H9 (cell line): ENCODE measurements at regions not wholly inside any gene's neighbourhood (a gene's known extent, or its start where the extent isn't known, plus 50 kb on each side); places are given as distances from the start of the nearest gene placed in this dataset.

Experiments used
- DNase-seq: peaks from one replicate; pipeline ENCODE4 v3.0.0-alpha.2; 2017
- H2AFZ ChIP-seq: one replicate; pipeline ENCODE4 v1.6.1; 2013; ENCODE audit warnings: mild to moderate bottlenecking, low read length, control low read depth, moderate library complexity
- H2AK5ac ChIP-seq: 2 replicates; pipeline ENCODE4 v1.6.1; 2013; ENCODE audit warnings: low read length, control low read depth, mixed read lengths; ENCODE audit not compliant: insufficient read length
- H2BK120ac ChIP-seq: one replicate; pipeline ENCODE4 v1.6.1; 2013; ENCODE audit warnings: low read depth, mild to moderate bottlenecking, low read length, control low read depth, inconsistent platforms; ENCODE audit not compliant: poor library complexity, severe bottlenecking
- H2BK12ac ChIP-seq: 2 replicates; pipeline ENCODE4 v1.6.1; 2013; ENCODE audit warnings: low read length, control low read depth, mixed read lengths, low read depth; ENCODE audit not compliant: insufficient read length
- H2BK15ac ChIP-seq: 2 replicates; pipeline ENCODE4 v1.6.1; 2013; ENCODE audit warnings: low read depth, low read length, control low read depth
- H2BK20ac ChIP-seq: one replicate; pipeline ENCODE4 v1.6.1; 2013; ENCODE audit warnings: low read depth, mild to moderate bottlenecking, low read length, control low read depth, inconsistent platforms; ENCODE audit not compliant: poor library complexity, severe bottlenecking
- H2BK5ac ChIP-seq: 2 replicates; pipeline ENCODE4 v1.6.1; 2013; ENCODE audit warnings: low read length, control low read depth, mixed read lengths; ENCODE audit not compliant: insufficient read length
- H3K14ac ChIP-seq: 2 replicates; pipeline ENCODE4 v1.6.1; 2013; ENCODE audit warnings: low read length, control low read depth; ENCODE audit not compliant: insufficient read depth
- H3K18ac ChIP-seq: 2 replicates; pipeline ENCODE4 v1.6.1; 2013; ENCODE audit warnings: low read depth, mild to moderate bottlenecking, mixed read lengths, low read length, control low read depth; ENCODE audit not compliant: insufficient read length
- H3K23ac ChIP-seq: 2 replicates; pipeline ENCODE4 v1.6.1; 2013; ENCODE audit warnings: low read length, control low read depth, mixed read lengths, low read depth; ENCODE audit not compliant: insufficient read length
- H3K23me2 ChIP-seq: 2 replicates; pipeline ENCODE4 v1.6.1; 2013; ENCODE audit warnings: low read depth, mild to moderate bottlenecking, mixed read lengths, low read length, control low read depth; ENCODE audit not compliant: insufficient read length, poor library complexity, severe bottlenecking
- H3K27ac ChIP-seq: 2 replicates; pipeline ENCODE4 v1.5.1; 2013; ENCODE audit warnings: low read length, control low read depth, mixed read lengths, low read depth; ENCODE audit not compliant: insufficient read length
- H3K27me3 ChIP-seq: 2 replicates; pipeline ENCODE4 v1.6.1; 2013; ENCODE audit warnings: low read length, control low read depth, inconsistent platforms; ENCODE audit not compliant: insufficient read depth
- H3K4ac ChIP-seq: 2 replicates; pipeline ENCODE4 v1.6.1; 2013; ENCODE audit warnings: low read depth, mild to moderate bottlenecking, control low read depth, inconsistent platforms, low read length, moderate library complexity
- H3K4me1 ChIP-seq: 2 replicates; pipeline ENCODE4 v1.6.1; 2013; ENCODE audit warnings: low read length, control low read depth, inconsistent platforms; ENCODE audit not compliant: insufficient read depth
- H3K4me2 ChIP-seq: 2 replicates; pipeline ENCODE4 v1.6.1; 2013; ENCODE audit warnings: low read length, control low read depth, mixed read lengths; ENCODE audit not compliant: insufficient read length, insufficient read depth
- H3K56ac ChIP-seq: 2 replicates; pipeline ENCODE4 v1.6.1; 2013; ENCODE audit warnings: low read depth, mild to moderate bottlenecking, mixed read lengths, low read length, control low read depth; ENCODE audit not compliant: insufficient read length
- H3K79me1 ChIP-seq: 2 replicates; pipeline ENCODE4 v1.6.1; 2013; ENCODE audit warnings: low read depth, mild to moderate bottlenecking, moderate library complexity, low read length, control low read depth, inconsistent platforms; ENCODE audit not compliant: insufficient read depth, poor library complexity, severe bottlenecking
- H3K79me2 ChIP-seq: 2 replicates; pipeline ENCODE4 v1.6.1; 2013; ENCODE audit warnings: low read length, control low read depth, inconsistent platforms; ENCODE audit not compliant: insufficient read depth
- H3K9ac ChIP-seq: 2 replicates; pipeline ENCODE4 v1.6.1; 2013; ENCODE audit warnings: low read length, control low read depth, mixed read lengths; ENCODE audit not compliant: insufficient read length; ENCODE audit errors: extremely low read depth
- H3K9me3 ChIP-seq: one replicate; pipeline ENCODE4 v1.6.1; 2013; ENCODE audit warnings: low read depth, low read length, inconsistent platforms; ENCODE audit not compliant: control insufficient read depth
- H3T11ph ChIP-seq: one replicate; pipeline ENCODE4 v1.6.1; 2013; ENCODE audit warnings: mild to moderate bottlenecking, low read length, control low read depth, inconsistent platforms
- H4K20me1 ChIP-seq: one replicate; pipeline ENCODE4 v1.6.1; 2013; ENCODE audit not compliant: control insufficient read depth, insufficient read length, insufficient read depth
- H4K5ac ChIP-seq: 2 replicates; pipeline ENCODE4 v1.6.1; 2013; ENCODE audit warnings: low read depth, mild to moderate bottlenecking, mixed read lengths, low read length, control low read depth; ENCODE audit not compliant: insufficient read length
- H4K8ac ChIP-seq: replicated peaks from 2 replicates; pipeline ENCODE4 v1.6.1; 2013; ENCODE audit warnings: low read length, control low read depth, mixed read lengths, low read depth; ENCODE audit not compliant: insufficient read length
- H4K91ac ChIP-seq: 2 replicates; pipeline ENCODE4 v1.6.1; 2013; ENCODE audit warnings: low read depth, mild to moderate bottlenecking, moderate library complexity, mixed read lengths, low read length, control low read depth; ENCODE audit not compliant: insufficient read length
- H3K27ac Mint-ChIP-seq, 3 experiments: 2 replicates in 2 of 3; 3 replicates in 1 of 3; pipeline ENCODE4 v1.8.0; 2020 to 2021; ENCODE audit warnings: mixed read lengths in 3 of 3, mild to moderate bottlenecking in 1 of 3, moderate library complexity in 1 of 3
- H3K27me3 Mint-ChIP-seq: 2 replicates; pipeline ENCODE4 v1.8.0; 2021; ENCODE audit warnings: low read depth, mild to moderate bottlenecking, moderate library complexity, mixed read lengths
- H3K36me3 Mint-ChIP-seq, 3 experiments: 2 replicates in 2 of 3; 3 replicates in 1 of 3; pipeline ENCODE4 v1.8.0; 2020 to 2021; ENCODE audit warnings: low read depth in 3 of 3, mixed read lengths in 3 of 3; ENCODE audit not compliant: insufficient read depth in 1 of 3
- H3K4me1 Mint-ChIP-seq, 2 experiments: 2 replicates each; pipeline ENCODE4 v1.8.0; 2020; ENCODE audit warnings: mixed read lengths in 2 of 2
- H3K4me3 Mint-ChIP-seq, 2 experiments: 2 replicates in 1 of 2; 3 replicates in 1 of 2; pipeline ENCODE4 v1.8.0; 2020 to 2021; ENCODE audit warnings: mild to moderate bottlenecking in 2 of 2, mixed read lengths in 2 of 2, moderate library complexity in 1 of 2
- H3K9me3 Mint-ChIP-seq, 2 experiments: 2 replicates in 1 of 2; 3 replicates in 1 of 2; pipeline ENCODE4 v1.8.0; 2020; ENCODE audit warnings: mild to moderate bottlenecking in 2 of 2, mixed read lengths in 2 of 2, moderate library complexity in 1 of 2
- WGBS: extraction: QIAGEN DNeasy Blood & Tissue Kit; methylation state at CpG from one replicate; pipeline ENCODE4 v1.1.7; 2013; ENCODE audit warnings: missing lambda C conversion rate, low lambda C conversion rate, mixed read lengths; ENCODE audit not compliant: insufficient read length; ENCODE audit errors: extremely low coverage; 5-methylcytosine and 5-hydroxymethylcytosine counted together
- TF ChIP-seq, protein P1 (sequence below): fragments of 200-600 bp; sonication (generic); conservative IDR thresholded peaks from 3 replicates; pipeline ENCODE4 v1.8.0; 2021; ENCODE audit warnings: antibody characterized with exemption, mild to moderate bottlenecking

DNA sequence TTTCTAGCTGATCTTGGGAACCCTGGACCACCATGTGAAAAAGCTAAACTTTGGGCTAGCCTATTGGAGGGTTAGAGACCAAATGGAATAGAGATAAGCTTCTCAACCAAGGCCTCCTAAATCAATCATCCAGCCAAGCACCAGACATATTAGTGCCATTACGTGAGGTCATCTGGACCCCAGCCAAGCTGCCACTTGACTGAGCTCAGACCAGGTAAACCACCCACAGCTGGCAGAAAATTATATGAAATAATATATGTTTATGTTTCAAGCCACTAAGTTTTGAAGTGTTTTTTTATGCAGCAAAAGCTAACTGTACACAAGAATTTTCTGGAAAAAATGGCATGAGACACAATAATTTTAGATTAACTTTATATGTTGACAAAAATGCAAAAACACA, 82.6 kb upstream of the PCGF5 start:
- H4K5ac ChIP-seq = no peak overlapping the region
- no peaks in the 10 kb centered on the region; the same call in 1 of the 2 replicates for H3K27me3 Mint-ChIP-seq
- H3K18ac ChIP-seq = no peak overlapping the region
- no peak overlapping the region for H2BK15ac ChIP-seq
- no peaks in the 10 kb centered on the region for H3K9me3 ChIP-seq
- H2BK12ac ChIP-seq = no peak overlapping the region
- no peaks in the 10 kb centered on the region for H3K9me3 Mint-ChIP-seq
- H3K27me3 ChIP-seq = no peaks in the 10 kb centered on the region
- H3K23me2 ChIP-seq = no peaks in the 10 kb centered on the region
- no peak overlapping the region for H2AK5ac ChIP-seq
- H3K4me1 ChIP-seq = no peaks in the 10 kb centered on the region
- H3K9ac ChIP-seq = no peak overlapping the region
- no peak overlapping the region for H3K23ac ChIP-seq
- H2AFZ ChIP-seq = no peak overlapping the region
- TF ChIP-seq, protein P1, sequence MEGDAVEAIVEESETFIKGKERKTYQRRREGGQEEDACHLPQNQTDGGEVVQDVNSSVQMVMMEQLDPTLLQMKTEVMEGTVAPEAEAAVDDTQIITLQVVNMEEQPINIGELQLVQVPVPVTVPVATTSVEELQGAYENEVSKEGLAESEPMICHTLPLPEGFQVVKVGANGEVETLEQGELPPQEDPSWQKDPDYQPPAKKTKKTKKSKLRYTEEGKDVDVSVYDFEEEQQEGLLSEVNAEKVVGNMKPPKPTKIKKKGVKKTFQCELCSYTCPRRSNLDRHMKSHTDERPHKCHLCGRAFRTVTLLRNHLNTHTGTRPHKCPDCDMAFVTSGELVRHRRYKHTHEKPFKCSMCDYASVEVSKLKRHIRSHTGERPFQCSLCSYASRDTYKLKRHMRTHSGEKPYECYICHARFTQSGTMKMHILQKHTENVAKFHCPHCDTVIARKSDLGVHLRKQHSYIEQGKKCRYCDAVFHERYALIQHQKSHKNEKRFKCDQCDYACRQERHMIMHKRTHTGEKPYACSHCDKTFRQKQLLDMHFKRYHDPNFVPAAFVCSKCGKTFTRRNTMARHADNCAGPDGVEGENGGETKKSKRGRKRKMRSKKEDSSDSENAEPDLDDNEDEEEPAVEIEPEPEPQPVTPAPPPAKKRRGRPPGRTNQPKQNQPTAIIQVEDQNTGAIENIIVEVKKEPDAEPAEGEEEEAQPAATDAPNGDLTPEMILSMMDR = no peak
- H4K20me1 ChIP-seq = no peaks in the 10 kb centered on the region
- no peak overlapping the region for H4K91ac ChIP-seq
- no peak overlapping the region for H2BK5ac ChIP-seq
- H3K4me1 Mint-ChIP-seq = no peaks in the 10 kb centered on the region
- H3K56ac ChIP-seq = no peak overlapping the region
- no peak overlapping the region for H2BK20ac ChIP-seq
- no peak overlapping the region for H3K4me2 ChIP-seq
- H2BK120ac ChIP-seq = no peak overlapping the region
- H3K27ac Mint-ChIP-seq = no peak overlapping the region
- H3K79me2 ChIP-seq = no peaks in the 10 kb centered on the region
- DNase-seq = no peak
- H3T11ph ChIP-seq = no peak overlapping the region
- no peaks in the 10 kb centered on the region for H3K79me1 ChIP-seq
- no peak overlapping the region for H3K14ac ChIP-seq
- no peak overlapping the region for H3K4ac ChIP-seq
- no CpG with 5 or more reads among the region's 1 CpG for WGBS
- H3K36me3 Mint-ChIP-seq = no peaks in the 10 kb centered on the region
- H3K4me3 Mint-ChIP-seq = no peak overlapping the region
- no peak overlapping the region for H3K27ac ChIP-seq
- H4K8ac ChIP-seq = no peak overlapping the region
